Breast epithelium (tissue), 4 donors: ENCODE measurements at regions not wholly inside any gene's neighbourhood (a gene's known extent, or its start where the extent isn't known, plus 50 kb on each side); places are given as distances from the start of the nearest gene placed in this dataset.

Experiments
- DNase-seq, 2 donors: peaks; one replicate each; pipeline ENCODE4 v3.0.0-alpha.2; 2019; ENCODE audit warnings: low spot score in 2 of 2
- H3K27ac ChIP-seq, 2 donors: fragments of 200-600 bp; sonication (generic) in 1 of 2; one replicate each; pipeline ENCODE4 v1.5.1; 2016 to 2019; ENCODE audit warnings: mild to moderate bottlenecking in 1 of 2
- H3K27me3 ChIP-seq, 2 donors: fragments of 200-600 bp; sonication (generic) in 1 of 2; one replicate each; pipeline versions ENCODE4 v1.5.1 to v1.6.0; 2017 to 2019; ENCODE audit warnings: control low read depth in 1 of 2, mild to moderate bottlenecking in 1 of 2
- H3K36me3 ChIP-seq: fragments of 200-600 bp; one replicate; pipeline ENCODE4 v1.5.1; 2019
- H3K4me1 ChIP-seq, 2 donors: fragments of 200-600 bp; sonication (generic); one replicate each; pipeline ENCODE4 v1.5.1; 2016 to 2019; ENCODE audit warnings: control low read depth in 1 of 2
- H3K4me3 ChIP-seq, 3 donors: fragments of 200-600 bp; sonication (generic); 1 replicate in 2 of 3; 2 replicates in 1 of 3; pipeline ENCODE4 v1.5.1; 2016 to 2019; ENCODE audit warnings: mild to moderate bottlenecking in 3 of 3, moderate library complexity in 2 of 3
- H3K9me3 ChIP-seq, 2 donors: fragments of 200-600 bp; sonication (generic) in 1 of 2; one replicate each; pipeline ENCODE4 v1.5.1; 2016 to 2019; ENCODE audit warnings: control low read depth in 1 of 2
- CTCF ChIP-seq, 3 donors: fragments of 450-650 bp; IDR thresholded peaks; one replicate each; pipeline ENCODE4 v1.5.1; 2016 to 2017; ENCODE audit warnings: antibody characterized with exemption in 3 of 3, mild to moderate bottlenecking in 3 of 3, moderate library complexity in 3 of 3
- POLR2A ChIP-seq: fragments of 450-650 bp; IDR thresholded peaks from one replicate; pipeline ENCODE4 v1.6.1; 2016; ENCODE audit warnings: antibody characterized with exemption, mild to moderate bottlenecking, moderate library complexity
- POLR2AphosphoS5 ChIP-seq, 3 donors: sonication (generic); formaldehyde crosslinking; IDR thresholded peaks; one replicate each; pipeline ENCODE4 v1.6.1; 2017; ENCODE audit warnings: antibody characterized with exemption in 3 of 3
- intact Hi-C: fragments of 100-400 bp; cut with DNase I; formaldehyde crosslinking; loops from one replicate; pipeline ENCODE4 v1.15.1; 2023; ENCODE audit warnings: low total_unique reads

- DNase-seq, result no peak
- Histone ChIP-seq H3K27ac (no peak overlapping the region), H3K9me3 (no peaks in the 10 kb centered on the region), H3K36me3 (no peaks in the 10 kb centered on the region), H3K27me3 (no peaks in the 10 kb centered on the region), H3K4me1 (no peaks in the 10 kb centered on the region), H3K4me3 (no peak overlapping the region)
- TF ChIP-seq POLR2A, result no peak
- no peak for TF ChIP-seq POLR2AphosphoS5 (IDR thresholded peaks at IDR 0.05)
- no peak for TF ChIP-seq CTCF (IDR thresholded peaks at IDR 0.05)
- intact Hi-C loops, result no loop called here
Observed at GRCh38 chr18:76205906-76206305, 289.1 kb downstream of the ZNF516 start.

GRCh38 chr18:76203552-76203951 is 291.5 kb downstream of the ZNF516 start:
- H3K9me3 ChIP-seq, result no peaks in the 10 kb centered on the region
- no peaks in the 10 kb centered on the region for H3K36me3 ChIP-seq
- no peaks in the 10 kb centered on the region for H3K27me3 ChIP-seq
- DNase-seq, result no peak
- H3K4me1 ChIP-seq, result no peaks in the 10 kb centered on the region
- intact Hi-C loops, result no loop called here
- TF ChIP-seq CTCF (IDR thresholded peaks at IDR 0.05) (no peak), POLR2AphosphoS5 (IDR thresholded peaks at IDR 0.05) (no peak), POLR2A (no peak)
- H3K27ac ChIP-seq, result no peak overlapping the region
- no peak overlapping the region for H3K4me3 ChIP-seq

- DNase-seq, result no peak
- H3K27me3 ChIP-seq, result no peaks in the 10 kb centered on the region
- intact Hi-C loops, result no loop called here
- no peak overlapping the region for H3K27ac ChIP-seq
- H3K4me1 ChIP-seq, result no peaks in the 10 kb centered on the region
- H3K9me3 ChIP-seq, result no peaks in the 10 kb centered on the region
- no peak for TF ChIP-seq POLR2A
- no peak for TF ChIP-seq CTCF (IDR thresholded peaks at IDR 0.05)
- TF ChIP-seq POLR2AphosphoS5 (IDR thresholded peaks at IDR 0.05), result no peak
- H3K4me3 ChIP-seq, result no peak overlapping the region
- no peaks in the 10 kb centered on the region for H3K36me3 ChIP-seq
Observed at GRCh38 chr18:76202322-76202721, 292.7 kb downstream of the ZNF516 start.

DNA sequence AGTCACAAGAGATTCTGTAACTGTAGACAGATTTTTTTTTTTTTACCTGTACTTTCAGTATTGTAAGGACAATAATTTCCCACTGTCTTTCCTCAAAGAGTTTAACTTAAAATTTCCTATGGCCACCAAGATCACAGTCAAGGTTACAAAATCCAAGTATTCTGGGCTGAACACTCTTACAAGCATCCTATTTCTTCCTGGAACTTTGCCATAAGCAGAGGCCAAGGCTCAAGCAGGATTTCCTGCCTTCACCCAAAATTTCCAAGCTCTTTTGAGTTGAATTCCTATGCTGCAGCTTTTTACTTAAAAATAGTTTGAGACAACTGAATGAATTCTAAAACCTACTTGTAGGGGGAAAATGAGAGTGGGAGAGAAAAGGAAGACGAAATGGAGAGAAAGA is 299.4 kb downstream of the ZNF516 start:
- no peak overlapping the region for H3K4me3 ChIP-seq
- H3K4me1 ChIP-seq, result no peaks in the 10 kb centered on the region
- H3K27ac ChIP-seq, result no peak overlapping the region
- intact Hi-C loops, result no loop called here
- H3K9me3 ChIP-seq, result peaks cover 7 to 21% of the 10 kb centered on the region in 2 donors
- H3K27me3 ChIP-seq, result no peaks in the 10 kb centered on the region
- no peak for DNase-seq
- H3K36me3 ChIP-seq, result no peaks in the 10 kb centered on the region
- TF ChIP-seq CTCF (IDR thresholded peaks at IDR 0.05) (no peak), POLR2A (no peak), POLR2AphosphoS5 (IDR thresholded peaks at IDR 0.05) (no peak)

- Histone ChIP-seq H3K36me3 (no peaks in the 10 kb centered on the region), H3K9me3 (peaks cover 4 to 5% of the 10 kb centered on the region in 2 donors), H3K27ac (no peak overlapping the region), H3K4me1 (no peaks in the 10 kb centered on the region), H3K4me3 (no peak overlapping the region), H3K27me3 (no peaks in the 10 kb centered on the region)
- intact Hi-C loops, result no loop called here
- TF ChIP-seq CTCF (IDR thresholded peaks at IDR 0.05) (no peak), POLR2AphosphoS5 (IDR thresholded peaks at IDR 0.05) (no peak), POLR2A (no peak)
- DNase-seq, result no peak
Observed at GRCh38 chr18:76188097-76188496, 306.9 kb downstream of the ZNF516 start.
